Right lobe of liver (tissue), 6 donors: ENCODE measurements at regions not wholly inside any gene's neighbourhood (a gene's known extent, or its start where the extent isn't known, plus 50 kb on each side); places are given as distances from the start of the nearest gene placed in this dataset.

Experiments
- ATAC-seq, 4 donors: fragments of 200-7000 bp; cut with Tn5 transposase; one replicate each; pipeline ENCODE4 v1.9.1; 2020; ENCODE audit warnings: mild to moderate bottlenecking in 4 of 4, moderate library complexity in 4 of 4
- DNase-seq, 3 donors: peaks; one replicate each; pipeline ENCODE4 v3.0.0-alpha.2; 2020
- H3K27ac ChIP-seq, 3 donors: fragments of 200-600 bp; one replicate each; pipeline ENCODE4 v1.8.0; 2022
- H3K27me3 ChIP-seq, 2 donors: fragments of 200-600 bp; one replicate each; pipeline ENCODE4 v1.8.0; 2022
- H3K36me3 ChIP-seq, 4 donors: fragments of 200-600 bp; sonication (generic) in 1 of 4; one replicate each; pipeline versions ENCODE4 v1.5.1 to v1.8.0; 2017 to 2022; ENCODE audit warnings: control low read depth in 1 of 4
- H3K4me1 ChIP-seq, 4 donors: fragments of 200-600 bp; sonication (generic) in 1 of 4; one replicate each; pipeline versions ENCODE4 v1.5.1 to v1.8.0; 2017 to 2022; ENCODE audit warnings: control low read depth in 1 of 4
- H3K4me3 ChIP-seq, 3 donors: fragments of 200-600 bp; one replicate each; pipeline ENCODE4 v1.8.0; 2022
- H3K9me3 ChIP-seq, 4 donors: fragments of 200-600 bp; sonication (generic) in 1 of 4; one replicate each; pipeline versions ENCODE4 v1.5.1 to v1.8.0; 2017 to 2022; ENCODE audit warnings: control low read depth in 1 of 4
- POLR2A ChIP-seq: fragments of 450-650 bp; IDR thresholded peaks from one replicate; pipeline ENCODE4 v1.6.1; 2017; ENCODE audit warnings: antibody characterized with exemption, mild to moderate bottlenecking
- WGBS: methylation state at CpG from one replicate; pipeline ENCODE4 v1.1.6; 2018; ENCODE audit warnings: low coverage, low lambda C conversion rate; ENCODE audit not compliant: insufficient coverage; ENCODE audit errors: missing lambda C conversion rate; 5-methylcytosine and 5-hydroxymethylcytosine counted together
- intact Hi-C, 2 donors: fragments of 100-400 bp; cut with DNase I; formaldehyde crosslinking; loops; one replicate each; pipeline versions ENCODE4 v1.11.2 to v1.14.1; 2022
- TF ChIP-seq, protein P1 (sequence below), 4 donors: fragments of 200-600 bp in 3 of 4; fragments of 450-650 bp in 1 of 4; IDR thresholded peaks; one replicate each; pipeline versions ENCODE4 v1.5.1 to v1.8.0; 2016 to 2022; ENCODE audit warnings: antibody characterized with exemption in 4 of 4, mild to moderate bottlenecking in 2 of 4
- donor health status: DM: no; HTN: yes; CAD: no.
- donor health status: DM: no; HTN: no; CAD: no.
- donor health status: DM: no; HTN: no; CAD: no.
- donor health status: DM: no; HTN: yes; CAD: no.
- donor health status: DM: no; HTN: yes; CAD: no.

DNA sequence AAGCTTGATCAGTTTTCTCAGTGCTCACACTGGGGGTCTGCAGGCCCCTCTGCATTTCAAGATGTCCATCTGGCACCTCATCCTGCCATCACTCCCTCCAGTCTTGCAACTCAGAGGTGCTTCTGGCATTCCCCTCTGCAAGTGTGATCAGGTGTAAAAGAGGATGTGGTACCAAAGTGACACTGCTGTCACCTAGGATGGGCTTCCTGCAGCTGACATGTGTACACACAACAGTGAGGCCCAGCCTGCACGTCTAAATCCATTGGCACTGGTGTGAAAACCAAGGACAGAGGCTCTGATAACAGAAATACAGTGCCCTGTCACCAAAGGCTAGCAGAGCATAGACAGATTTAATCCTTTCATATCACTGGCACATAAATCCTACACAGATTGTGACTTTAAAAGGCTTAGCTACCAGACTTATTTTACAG, 162.5 kb upstream of the CELF2 start:
- Histone ChIP-seq H3K9me3 (no peaks in the 10 kb centered on the region), H3K27me3 (no peaks in the 10 kb centered on the region), H3K36me3 (no peaks in the 10 kb centered on the region), H3K4me1 (no peaks in the 10 kb centered on the region), H3K27ac (no peak overlapping the region), H3K4me3 (no peak overlapping the region)
- no peak for DNase-seq
- intact Hi-C loops, result no loop called here
- WGBS, result 18% methylated on average over 1 of the region's 1 CpG
- TF ChIP-seq, protein P1, sequence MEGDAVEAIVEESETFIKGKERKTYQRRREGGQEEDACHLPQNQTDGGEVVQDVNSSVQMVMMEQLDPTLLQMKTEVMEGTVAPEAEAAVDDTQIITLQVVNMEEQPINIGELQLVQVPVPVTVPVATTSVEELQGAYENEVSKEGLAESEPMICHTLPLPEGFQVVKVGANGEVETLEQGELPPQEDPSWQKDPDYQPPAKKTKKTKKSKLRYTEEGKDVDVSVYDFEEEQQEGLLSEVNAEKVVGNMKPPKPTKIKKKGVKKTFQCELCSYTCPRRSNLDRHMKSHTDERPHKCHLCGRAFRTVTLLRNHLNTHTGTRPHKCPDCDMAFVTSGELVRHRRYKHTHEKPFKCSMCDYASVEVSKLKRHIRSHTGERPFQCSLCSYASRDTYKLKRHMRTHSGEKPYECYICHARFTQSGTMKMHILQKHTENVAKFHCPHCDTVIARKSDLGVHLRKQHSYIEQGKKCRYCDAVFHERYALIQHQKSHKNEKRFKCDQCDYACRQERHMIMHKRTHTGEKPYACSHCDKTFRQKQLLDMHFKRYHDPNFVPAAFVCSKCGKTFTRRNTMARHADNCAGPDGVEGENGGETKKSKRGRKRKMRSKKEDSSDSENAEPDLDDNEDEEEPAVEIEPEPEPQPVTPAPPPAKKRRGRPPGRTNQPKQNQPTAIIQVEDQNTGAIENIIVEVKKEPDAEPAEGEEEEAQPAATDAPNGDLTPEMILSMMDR (IDR thresholded peaks at IDR 0.05), result no peak
- no peak for TF ChIP-seq POLR2A
- no peak for ATAC-seq

- intact Hi-C loops, result no loop called here
- no peak overlapping the region for H3K4me3 ChIP-seq
- TF ChIP-seq, protein P1 (IDR thresholded peaks at IDR 0.05), result no peak
- no peak for TF ChIP-seq POLR2A
- DNase-seq, result no peak
- no peak for ATAC-seq
- H3K27me3 ChIP-seq, result no peaks in the 10 kb centered on the region
- H3K27ac ChIP-seq, result no peak overlapping the region
- no peaks in the 10 kb centered on the region for H3K36me3 ChIP-seq
- H3K4me1 ChIP-seq, result no peaks in the 10 kb centered on the region
- H3K9me3 ChIP-seq, result no peaks in the 10 kb centered on the region
- WGBS, result 0% methylated on average over 2 of the region's 2 CpGs
Measured at GRCh38 chr10:10860455-10860976, 157.2 kb upstream of the CELF2 start.

GRCh38 chr10:10865303-10865702, 152.4 kb upstream of the CELF2 start:
- intact Hi-C loops, result no loop called here
- WGBS, result 33% methylated on average over 3 of the region's 3 CpGs
- Histone ChIP-seq H3K27me3 (no peaks in the 10 kb centered on the region), H3K4me3 (no peak overlapping the region), H3K4me1 (no peaks in the 10 kb centered on the region), H3K27ac (no peak overlapping the region), H3K36me3 (no peaks in the 10 kb centered on the region), H3K9me3 (no peaks in the 10 kb centered on the region)
- TF ChIP-seq POLR2A, result no peak
- TF ChIP-seq, protein P1 (IDR thresholded peaks at IDR 0.05), result no peak
- DNase-seq (no peak), ATAC-seq (no peak)

GRCh38 chr10:10865913-10866312, 151.8 kb upstream of the CELF2 start:
- Histone ChIP-seq H3K4me3 (no peak overlapping the region), H3K4me1 (no peaks in the 10 kb centered on the region), H3K36me3 (no peaks in the 10 kb centered on the region), H3K27ac (no peak overlapping the region), H3K9me3 (no peaks in the 10 kb centered on the region), H3K27me3 (no peaks in the 10 kb centered on the region)
- intact Hi-C loops, result no loop called here
- DNase-seq (no peak), ATAC-seq (no peak)
- no peak for TF ChIP-seq POLR2A
- TF ChIP-seq, protein P1 (IDR thresholded peaks at IDR 0.05), result no peak
- 78% methylated on average over 6 of the region's 6 CpGs for WGBS

GRCh38 chr10:10869592-10869991, 148.1 kb upstream of the CELF2 start:
- intact Hi-C loops, result no loop called here
- Histone ChIP-seq H3K4me3 (no peak overlapping the region), H3K27me3 (no peaks in the 10 kb centered on the region), H3K36me3 (no peaks in the 10 kb centered on the region), H3K4me1 (no peaks in the 10 kb centered on the region), H3K27ac (no peak overlapping the region), H3K9me3 (no peaks in the 10 kb centered on the region)
- ATAC-seq (no peak), DNase-seq (no peak)
- TF ChIP-seq POLR2A, result no peak
- TF ChIP-seq, protein P1 (IDR thresholded peaks at IDR 0.05), result no peak
- 55% methylated on average over 4 of the region's 4 CpGs for WGBS
